Thyroid gland (tissue), 4 donors: ENCODE measurements at regions not wholly inside any gene's neighbourhood (a gene's known extent, or its start where the extent isn't known, plus 50 kb on each side); places are given as distances from the start of the nearest gene placed in this dataset.

Experiments
- POLR2A ChIP-seq, 2 donors: fragments of 450-650 bp; IDR thresholded peaks; one replicate each; pipeline ENCODE4 v1.6.1; 2017; ENCODE audit warnings: antibody characterized with exemption in 2 of 2, mild to moderate bottlenecking in 2 of 2, moderate library complexity in 1 of 2
- TF ChIP-seq, protein P1 (sequence below), 6 experiments: fragments of 200-600 bp in 3 of 6; fragments of 450-650 bp in 3 of 6; sonication (generic) in 3 of 6; IDR thresholded peaks; one replicate each; pipeline ENCODE4 v1.5.1; 2016 to 2019; ENCODE audit warnings: antibody characterized with exemption in 6 of 6, mild to moderate bottlenecking in 2 of 6, inconsistent platforms in 1 of 6, moderate library complexity in 1 of 6

DNA sequence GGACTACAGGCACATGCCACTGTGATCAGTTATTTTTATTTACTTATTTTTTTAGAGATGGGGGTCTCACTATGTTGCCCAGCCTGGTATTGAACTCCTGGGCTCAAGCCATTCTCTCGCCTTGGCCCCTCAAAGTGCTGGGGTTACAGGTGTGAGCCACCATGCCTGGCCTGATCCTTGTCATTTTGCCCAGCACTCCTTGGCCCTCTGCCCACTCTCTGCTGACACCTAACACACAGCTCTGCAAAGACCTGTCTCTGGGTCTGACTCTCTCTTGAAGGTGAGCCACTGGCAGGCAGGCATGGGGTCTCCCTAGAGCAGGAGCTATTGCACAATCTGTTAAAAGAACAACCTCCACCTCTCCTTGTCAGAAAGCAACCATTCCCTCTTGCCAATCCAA is 155.6 kb downstream of the ZFP64 start:
- TF ChIP-seq, protein P1, sequence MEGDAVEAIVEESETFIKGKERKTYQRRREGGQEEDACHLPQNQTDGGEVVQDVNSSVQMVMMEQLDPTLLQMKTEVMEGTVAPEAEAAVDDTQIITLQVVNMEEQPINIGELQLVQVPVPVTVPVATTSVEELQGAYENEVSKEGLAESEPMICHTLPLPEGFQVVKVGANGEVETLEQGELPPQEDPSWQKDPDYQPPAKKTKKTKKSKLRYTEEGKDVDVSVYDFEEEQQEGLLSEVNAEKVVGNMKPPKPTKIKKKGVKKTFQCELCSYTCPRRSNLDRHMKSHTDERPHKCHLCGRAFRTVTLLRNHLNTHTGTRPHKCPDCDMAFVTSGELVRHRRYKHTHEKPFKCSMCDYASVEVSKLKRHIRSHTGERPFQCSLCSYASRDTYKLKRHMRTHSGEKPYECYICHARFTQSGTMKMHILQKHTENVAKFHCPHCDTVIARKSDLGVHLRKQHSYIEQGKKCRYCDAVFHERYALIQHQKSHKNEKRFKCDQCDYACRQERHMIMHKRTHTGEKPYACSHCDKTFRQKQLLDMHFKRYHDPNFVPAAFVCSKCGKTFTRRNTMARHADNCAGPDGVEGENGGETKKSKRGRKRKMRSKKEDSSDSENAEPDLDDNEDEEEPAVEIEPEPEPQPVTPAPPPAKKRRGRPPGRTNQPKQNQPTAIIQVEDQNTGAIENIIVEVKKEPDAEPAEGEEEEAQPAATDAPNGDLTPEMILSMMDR (IDR thresholded peaks at IDR 0.05), result no peak
- TF ChIP-seq POLR2A (IDR thresholded peaks at IDR 0.05), result no peak
